GM18505 (cell line): ENCODE measurements at regions not wholly inside any gene's neighbourhood (a gene's known extent, or its start where the extent isn't known, plus 50 kb on each side); places are given as distances from the start of the nearest gene placed in this dataset.
"Not testable (repeated sequence)": the region's sequence is repeated elsewhere in the genome, so short reads cannot be mapped to it uniquely, and the experiment has no call there.

Experiments used
- ATAC-seq: cut with Tn5 transposase; IDR thresholded peaks from one replicate; pipeline ENCODE4 v1.9.1; 2021; ENCODE audit not compliant: unreplicated experiment
- POLR2A ChIP-seq: IDR thresholded peaks from 4 replicates; pipeline ENCODE4 v1.6.1; 2011; ENCODE audit warnings: borderline replicate concordance; ENCODE audit not compliant: insufficient read depth, insufficient read length; ENCODE audit errors: extremely low read depth

- no peak for ATAC-seq
- TF ChIP-seq POLR2A = no peak
These were observed 826.4 kb downstream of the PLA2G4A start for GRCh38 chr1:187655104-187655503.

- no peak for ATAC-seq
- TF ChIP-seq POLR2A = no peak
These were observed 836.7 kb downstream of the PLA2G4A start for GRCh38 chr1:187665483-187665882.

GRCh38 chr1:187680823-187681222, 852.1 kb downstream of the PLA2G4A start:
- ATAC-seq = no peak

GRCh38 chr1:187682112-187682511, 853.4 kb downstream of the PLA2G4A start:
- no peak for TF ChIP-seq POLR2A
- no peak for ATAC-seq

More at GRCh38 chr1:187680823-187681222, 852.1 kb downstream of the PLA2G4A start:
- TF ChIP-seq POLR2A = no peak

GRCh38 chr1:187685333-187685732, 856.6 kb downstream of the PLA2G4A start:
- no peak for ATAC-seq
- no peak for TF ChIP-seq POLR2A

- no peak for TF ChIP-seq POLR2A
- ATAC-seq = no peak
These were observed 860.4 kb downstream of the PLA2G4A start for GRCh38 chr1:187689129-187689528.

- ATAC-seq = no peak
- TF ChIP-seq POLR2A = no peak
These were observed 862.7 kb downstream of the PLA2G4A start for GRCh38 chr1:187691439-187691838.

GRCh38 chr1:187692799-187693198, 864.0 kb downstream of the PLA2G4A start:
- no peak for TF ChIP-seq POLR2A
- no peak for ATAC-seq

GRCh38 chr1:187696073-187696472, 867.3 kb downstream of the PLA2G4A start:
- TF ChIP-seq POLR2A = no peak
- no peak for ATAC-seq

GRCh38 chr1:187703138-187704130, 874.7 kb downstream of the PLA2G4A start:
- not testable (repeated sequence) for ATAC-seq

- ATAC-seq = no peak
- TF ChIP-seq POLR2A = no peak
These were observed 885.7 kb downstream of the PLA2G4A start for GRCh38 chr1:187714470-187714869.

- TF ChIP-seq POLR2A = no peak
- ATAC-seq = no peak
These were observed 886.7 kb downstream of the PLA2G4A start for GRCh38 chr1:187715483-187715882.

- no peak for ATAC-seq
- TF ChIP-seq POLR2A = no peak
These were observed 887.4 kb downstream of the PLA2G4A start for GRCh38 chr1:187716160-187716559.

GRCh38 chr1:187718527-187718926, 889.8 kb downstream of the PLA2G4A start:
- no peak for ATAC-seq
- TF ChIP-seq POLR2A = no peak

GRCh38 chr1:187721216-187721615, 892.5 kb downstream of the PLA2G4A start:
- TF ChIP-seq POLR2A = no peak
- no peak for ATAC-seq

- no peak for ATAC-seq
- no peak for TF ChIP-seq POLR2A
These were observed 896.5 kb downstream of the PLA2G4A start for GRCh38 chr1:187725216-187725615.
